IPS-NIHi11 (cell line): ENCODE measurements at regions not wholly inside any gene's neighbourhood (a gene's known extent, or its start where the extent isn't known, plus 50 kb on each side); places are given as distances from the start of the nearest gene placed in this dataset.
"Not testable (repeated sequence)": the region's sequence is repeated elsewhere in the genome, so short reads cannot be mapped to it uniquely, and the experiment has no call there.

Experiments used
- DNase-seq: peaks from one replicate; pipeline ENCODE4 v3.0.0; 2012; ENCODE audit warnings: mixed read lengths, low spot score

- DNase-seq: no peak
Measured at GRCh38 chr16:29182501-29182900, 197.6 kb downstream of the LAT start.

GRCh38 chr16:29181921-29182411, 197.1 kb downstream of the LAT start:
- peak; percentile 82 for DNase-seq

GRCh38 chr16:29181254-29181780, 196.5 kb downstream of the LAT start:
- DNase-seq: not testable (repeated sequence)

- DNase-seq: not testable (repeated sequence)
Measured at GRCh38 chr16:29180206-29180600, 195.4 kb downstream of the LAT start.

GRCh38 chr16:29179401-29180205, 194.8 kb downstream of the LAT start:
- peak; percentile 46 for DNase-seq

GRCh38 chr16:29177888-29178726, 193.3 kb downstream of the LAT start:
- not testable (repeated sequence) for DNase-seq

- not testable (repeated sequence) for DNase-seq
Measured at GRCh38 chr16:29177203-29177887, 192.5 kb downstream of the LAT start.

GRCh38 chr16:29176822-29177202, 192.0 kb downstream of the LAT start:
- not testable (repeated sequence) for DNase-seq

- DNase-seq: not testable (repeated sequence)
Measured at GRCh38 chr16:29176154-29176470, 191.3 kb downstream of the LAT start.

- DNase-seq: not testable (repeated sequence)
Measured at GRCh38 chr16:29175411-29176153, 190.7 kb downstream of the LAT start.

- DNase-seq: not testable (repeated sequence)
Measured at GRCh38 chr16:29173371-29174305, 188.8 kb downstream of the LAT start.

- not testable (repeated sequence) for DNase-seq
Measured at GRCh38 chr16:29172098-29172724, 187.4 kb downstream of the LAT start.

- DNase-seq: not testable (repeated sequence)
Measured at GRCh38 chr16:29171296-29171695, 186.4 kb downstream of the LAT start.

GRCh38 chr16:29170393-29171119, 185.7 kb downstream of the LAT start:
- DNase-seq: not testable (repeated sequence)

- DNase-seq: not testable (repeated sequence)
Measured at GRCh38 chr16:29169295-29169994, 184.6 kb downstream of the LAT start.

- DNase-seq: not testable (repeated sequence)
Measured at GRCh38 chr16:29168515-29169259, 183.8 kb downstream of the LAT start.

GRCh38 chr16:29164442-29165089, 179.7 kb downstream of the LAT start:
- DNase-seq: not testable (repeated sequence)
